Right hindlimb (tissue), 1 donor: ENCODE measurements at regions not wholly inside any gene's neighbourhood (a gene's known extent, or its start where the extent isn't known, plus 50 kb on each side); places are given as distances from the start of the nearest gene placed in this dataset.

Experiments
- DNase-seq: peaks from one replicate; pipeline ENCODE4 v3.0.0-alpha.2; 2018

DNA sequence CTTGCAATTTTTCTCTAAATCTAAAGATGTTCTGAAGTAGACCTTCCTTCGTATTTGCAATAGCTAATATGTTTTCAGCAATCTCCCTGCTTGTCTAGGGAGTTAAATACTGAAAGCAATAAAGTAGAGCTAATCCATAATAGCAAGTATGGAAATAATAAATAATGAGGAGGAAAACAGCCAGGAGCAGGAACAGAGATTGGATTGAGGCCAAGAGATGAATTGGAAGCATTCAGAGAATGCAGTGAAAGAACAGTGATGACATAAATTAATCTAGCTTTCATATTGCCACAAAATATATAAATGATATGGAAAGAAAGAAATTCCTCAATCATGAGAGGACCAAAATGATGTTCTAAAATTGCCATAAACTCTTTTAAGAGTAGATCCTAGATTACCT, 679.7 kb downstream of the METTL4 start:
- no peak for DNase-seq

GRCh38 chr18:1892191-1892590, 679.1 kb downstream of the METTL4 start:
- DNase-seq: no peak

DNA sequence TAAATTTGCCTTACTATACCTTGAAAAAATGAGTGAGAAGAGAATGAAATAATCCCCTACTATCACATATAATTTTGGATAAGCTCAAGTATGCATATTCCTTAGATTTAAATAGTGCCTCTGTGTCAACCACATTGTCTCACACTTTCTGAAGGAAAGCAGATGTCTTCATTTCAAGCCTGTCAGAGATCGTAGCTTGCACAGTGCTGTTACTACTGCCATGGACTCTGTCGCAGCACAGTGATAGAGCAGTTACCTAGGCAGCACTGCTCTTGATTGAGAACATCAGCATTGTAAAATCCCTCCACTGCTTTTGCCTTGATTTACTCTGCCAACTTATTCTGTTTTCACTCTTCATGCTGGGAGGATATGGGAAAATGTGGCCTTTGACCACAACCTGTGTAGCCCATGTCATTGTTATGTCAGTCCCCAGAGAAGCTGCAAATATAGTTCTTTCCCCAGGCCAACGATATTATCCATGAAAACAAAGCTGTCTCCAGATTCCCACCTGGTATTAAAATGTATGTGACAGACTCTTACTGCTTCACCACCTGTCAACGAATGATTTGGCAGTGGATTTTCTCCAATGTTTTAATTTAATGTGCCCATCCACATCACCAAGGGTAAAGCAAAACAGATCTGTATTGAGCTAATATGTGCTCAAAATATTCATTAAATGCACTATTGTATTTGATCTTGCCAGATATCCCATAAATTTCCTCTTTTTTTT, 675.7 kb downstream of the METTL4 start:
- DNase-seq: no peak

GRCh38 chr18:1906421-1906820, 664.9 kb downstream of the METTL4 start:
- no peak for DNase-seq

DNA sequence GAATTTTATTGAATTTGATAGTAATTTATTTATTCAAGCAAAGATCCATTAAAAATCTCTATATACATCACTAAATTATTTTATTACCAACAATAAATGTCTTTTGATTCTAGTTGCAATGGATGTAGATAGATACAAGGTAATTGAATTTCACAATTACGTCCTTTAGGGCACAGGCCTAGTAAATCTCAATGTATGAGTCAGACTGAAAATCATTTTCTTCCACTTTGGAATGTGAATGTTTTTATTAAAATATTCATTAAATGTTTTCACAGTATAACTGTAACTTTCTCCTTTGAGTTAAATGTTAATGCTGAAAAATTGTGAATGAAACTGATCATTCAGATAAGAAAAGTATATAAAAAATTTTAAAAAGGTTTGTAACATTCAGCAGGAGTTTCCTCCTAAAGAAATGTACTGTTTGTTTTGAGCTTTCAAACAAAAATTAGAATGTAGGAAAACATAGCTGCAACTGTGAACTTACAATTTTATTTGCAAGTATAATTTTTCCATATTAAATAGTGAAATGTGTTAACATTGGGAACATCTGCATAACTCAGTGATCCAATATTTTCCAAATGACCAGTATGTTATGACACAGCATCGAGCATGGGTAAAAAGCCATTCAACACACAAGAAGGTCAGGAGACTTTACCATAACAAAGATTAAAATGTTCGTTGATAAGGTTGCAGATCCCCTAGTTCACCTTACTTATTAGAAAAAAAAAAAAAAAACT, 663.7 kb downstream of the METTL4 start:
- no peak for DNase-seq

DNA sequence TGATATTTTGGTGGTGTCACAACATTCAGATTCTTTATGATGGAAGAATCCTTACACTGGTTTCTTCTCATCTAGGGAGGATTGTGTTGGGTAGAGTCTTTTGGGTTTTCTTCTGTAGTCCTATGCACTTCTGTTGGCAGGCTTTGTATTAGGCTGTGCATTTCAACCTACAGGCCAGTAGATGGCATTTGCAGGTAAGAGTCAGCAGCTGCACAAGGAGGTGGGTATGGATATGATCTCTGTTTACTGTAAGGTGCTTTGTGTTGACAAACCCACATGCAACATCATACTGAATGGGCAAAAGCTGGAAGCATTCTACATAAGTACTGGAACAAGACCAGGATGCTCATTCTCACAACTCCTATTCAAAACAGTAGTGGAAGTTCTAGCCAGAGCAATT, 656.8 kb downstream of the METTL4 start:
- DNase-seq: no peak

DNA sequence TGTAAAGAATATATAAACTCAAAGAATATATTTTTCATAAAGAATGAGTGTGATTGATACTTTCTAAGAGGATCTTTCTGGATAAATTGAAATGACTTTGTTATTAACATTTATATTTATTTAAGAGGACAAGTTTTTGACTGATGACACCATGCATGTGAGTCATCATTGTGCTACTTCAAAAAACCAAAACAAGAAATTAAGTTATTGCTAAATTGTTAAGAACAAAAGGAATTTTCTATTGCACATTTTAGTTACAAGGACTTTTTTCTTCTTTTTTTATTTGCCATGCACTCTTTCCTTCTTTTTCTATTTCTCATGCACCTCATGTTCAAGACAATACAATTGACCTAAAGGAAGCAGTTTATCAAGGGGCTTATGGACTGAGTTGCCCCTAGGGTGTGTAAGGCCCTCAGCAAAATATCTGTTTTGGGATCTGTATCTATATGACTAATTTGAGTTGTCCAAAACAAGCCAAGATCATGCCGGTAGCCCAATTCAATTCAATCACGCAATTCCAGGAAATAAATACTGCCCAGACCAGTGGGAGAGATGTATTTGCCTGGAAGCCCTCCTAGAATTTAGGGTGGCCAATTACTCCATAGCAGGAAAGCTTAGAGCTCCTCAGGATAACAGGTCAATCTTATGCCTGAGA, 654.3 kb downstream of the METTL4 start:
- DNase-seq: no peak

DNA sequence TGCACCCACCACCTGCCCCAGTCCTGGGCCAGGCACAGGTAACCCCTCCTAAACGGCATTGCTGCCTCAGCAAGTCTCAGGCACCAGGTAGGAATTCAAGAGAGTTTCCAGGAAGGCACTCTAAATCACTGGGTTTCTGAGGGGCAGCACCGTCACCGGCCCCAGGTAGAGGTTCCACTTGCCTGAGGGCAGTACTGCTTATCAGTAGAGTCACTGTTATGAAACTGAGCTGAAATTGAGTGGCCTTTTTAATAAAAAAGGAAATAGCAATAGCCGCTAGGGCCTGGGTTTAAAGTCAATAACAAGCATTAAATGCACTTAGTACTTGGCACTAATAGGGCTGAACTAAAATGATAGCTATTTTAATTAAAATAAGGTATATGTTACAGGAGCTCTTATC, 653.7 kb downstream of the METTL4 start:
- no peak for DNase-seq

- DNase-seq: no peak
Measured at GRCh38 chr18:1922066-1922465, 649.2 kb downstream of the METTL4 start.

DNA sequence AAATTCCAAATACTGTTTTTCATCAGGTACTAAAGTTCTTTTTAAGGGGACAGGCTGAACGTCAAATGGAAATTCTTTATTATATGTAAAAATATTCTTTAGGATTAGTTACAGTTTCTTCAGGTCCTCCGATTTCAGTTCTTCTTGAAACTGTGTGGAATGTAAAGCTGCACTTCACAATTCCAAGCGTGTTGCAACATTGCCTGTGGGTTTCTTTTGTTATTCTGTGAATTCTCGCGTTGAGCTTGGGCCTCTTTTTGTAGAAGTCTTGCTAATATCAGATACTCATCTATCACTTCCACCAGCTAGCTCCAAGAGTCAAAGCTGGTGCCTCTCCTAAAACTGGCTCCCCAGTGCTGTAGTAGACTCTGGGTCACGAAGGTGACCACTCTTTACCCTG, 642.6 kb downstream of the METTL4 start:
- no peak for DNase-seq

- DNase-seq: no peak
Measured at GRCh38 chr18:1929720-1930119, 641.6 kb downstream of the METTL4 start.

DNA sequence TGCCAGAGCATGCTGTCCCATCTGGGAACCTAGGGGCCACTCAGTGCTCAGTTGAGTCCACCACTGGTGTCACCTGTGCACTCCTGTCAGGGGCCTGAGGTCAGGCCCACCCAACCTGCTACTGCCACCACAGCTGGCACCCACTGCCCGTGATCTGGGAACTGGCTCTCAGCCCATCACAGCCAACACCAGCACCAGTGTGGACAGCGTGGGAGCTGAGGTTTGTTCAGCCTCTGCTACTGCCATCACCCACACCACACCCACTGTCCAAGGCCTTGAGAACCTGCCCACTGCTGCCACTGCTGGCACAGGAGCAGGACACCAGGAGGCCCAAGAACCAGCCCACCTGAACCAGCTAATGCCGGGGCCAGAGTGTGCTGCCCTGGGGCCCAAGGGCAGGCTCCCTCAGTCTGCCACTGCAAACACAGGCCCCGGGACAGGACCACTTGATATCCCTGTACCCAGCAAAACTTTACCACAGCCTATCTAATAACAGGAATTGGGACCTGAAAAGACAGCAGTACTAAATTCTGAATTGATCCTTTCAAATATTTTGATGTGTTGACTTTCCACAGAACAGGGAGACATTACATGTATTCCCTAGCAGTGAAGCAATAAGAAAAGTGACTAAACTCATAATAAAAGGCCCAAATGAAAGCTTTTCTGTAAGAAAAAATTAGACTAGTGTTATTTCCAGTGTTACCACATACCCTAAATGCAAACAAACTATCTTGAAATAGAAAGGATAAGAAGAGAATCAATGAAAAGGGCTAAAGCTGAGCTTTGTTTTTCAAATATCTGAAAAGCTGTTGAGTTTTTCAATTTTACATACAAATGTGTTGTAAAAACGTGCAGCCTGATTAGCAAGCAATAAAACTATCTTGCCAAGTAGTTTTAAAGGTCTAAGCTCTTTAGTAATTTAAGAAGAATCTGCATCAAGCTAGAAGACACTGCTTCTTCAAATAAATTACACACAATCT, 640.7 kb downstream of the METTL4 start:
- no peak for DNase-seq

DNA sequence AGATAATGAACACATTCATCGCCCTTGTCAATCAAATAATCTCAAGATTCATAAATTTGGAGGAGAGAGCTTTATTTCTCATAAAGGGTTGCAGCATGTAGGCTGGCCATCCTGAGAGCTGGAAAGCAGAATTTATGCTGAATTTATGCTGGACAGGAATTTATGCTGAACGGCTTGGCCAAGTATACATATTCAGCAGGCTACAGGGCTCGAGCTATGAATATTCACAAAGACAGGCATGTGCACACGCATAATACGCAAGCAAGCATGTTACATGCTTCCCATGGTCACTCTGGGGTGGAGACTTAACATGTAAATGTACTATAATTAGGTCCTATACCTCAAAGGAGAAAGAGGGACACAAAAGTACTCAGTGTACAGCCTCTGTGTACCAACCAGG, 618.8 kb downstream of the METTL4 start:
- no peak for DNase-seq

DNA sequence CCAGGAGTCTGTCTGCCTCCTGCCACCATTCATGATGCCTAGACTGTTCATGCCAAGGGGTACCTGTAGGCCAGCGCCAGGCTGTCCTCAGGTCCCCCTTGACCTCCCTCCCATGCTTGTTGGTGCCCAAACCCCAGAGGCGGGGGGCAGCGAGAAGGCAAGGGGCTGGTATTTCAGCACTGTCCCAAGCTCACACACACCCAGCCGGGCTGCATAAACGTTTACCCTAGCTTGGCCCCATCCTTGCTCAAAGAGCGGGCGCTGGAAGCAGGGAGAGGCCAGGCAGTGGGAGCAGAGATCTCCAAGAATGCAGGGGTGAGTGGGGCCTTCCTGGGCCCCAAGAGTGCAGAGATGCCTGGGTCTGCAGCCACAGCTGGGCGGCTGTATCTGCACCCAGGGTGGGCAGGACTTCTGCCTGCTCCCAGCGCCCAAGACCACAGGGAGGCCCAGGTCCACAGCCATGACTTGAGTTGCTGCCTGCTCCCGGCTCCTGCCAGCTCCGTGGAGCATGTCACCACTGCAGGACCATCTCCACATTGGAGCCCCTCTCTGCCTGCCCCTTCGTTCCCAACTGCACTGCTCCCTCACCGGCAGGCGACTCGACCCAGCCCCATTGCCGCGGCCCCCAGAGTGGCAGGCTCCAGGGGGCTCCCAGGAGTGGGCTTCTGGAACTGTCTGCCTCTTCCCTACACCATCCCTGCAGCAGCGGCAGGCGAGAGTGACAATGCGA, 616.6 kb downstream of the METTL4 start:
- no peak for DNase-seq

- no peak for DNase-seq
Measured at GRCh38 chr18:1958798-1959197, 612.5 kb downstream of the METTL4 start.

DNA sequence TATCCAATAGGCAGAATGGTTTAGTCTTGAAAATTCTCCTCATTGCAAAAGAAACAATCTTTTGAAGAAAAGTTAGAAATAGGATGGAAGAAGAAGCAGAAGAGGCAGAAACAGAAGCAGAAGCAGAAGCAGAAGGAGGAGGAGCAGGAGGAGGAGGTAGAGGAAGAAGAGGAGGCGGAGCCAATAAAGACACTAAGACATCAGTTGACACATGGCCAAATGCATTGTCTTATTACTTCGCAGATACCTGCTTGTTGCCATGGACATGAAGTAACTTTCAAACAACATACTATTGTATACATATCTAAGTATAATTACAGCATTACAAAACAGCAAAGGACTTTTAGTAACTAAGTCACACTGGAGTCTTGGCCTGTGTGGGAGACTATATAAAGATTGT, 606.3 kb downstream of the METTL4 start:
- DNase-seq: no peak

DNA sequence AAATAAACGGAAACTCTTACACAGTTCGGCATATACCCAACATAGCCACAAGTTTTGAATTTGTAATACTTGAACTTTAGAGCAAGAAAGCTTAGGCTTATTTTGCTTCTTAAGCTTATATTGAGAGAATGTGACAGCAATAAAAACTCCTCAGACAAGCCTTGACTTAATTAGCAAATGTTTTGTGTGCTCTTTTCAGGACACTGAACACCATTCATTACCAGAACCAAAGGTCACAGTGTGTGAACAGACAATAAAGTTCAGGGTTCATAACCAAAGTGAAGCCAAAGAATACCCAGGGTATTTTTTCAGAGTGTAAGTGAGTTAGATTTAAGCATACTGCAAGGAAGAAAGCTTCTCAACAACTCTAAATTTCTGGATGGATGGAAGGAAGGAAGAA, 605.8 kb downstream of the METTL4 start:
- DNase-seq: no peak

DNA sequence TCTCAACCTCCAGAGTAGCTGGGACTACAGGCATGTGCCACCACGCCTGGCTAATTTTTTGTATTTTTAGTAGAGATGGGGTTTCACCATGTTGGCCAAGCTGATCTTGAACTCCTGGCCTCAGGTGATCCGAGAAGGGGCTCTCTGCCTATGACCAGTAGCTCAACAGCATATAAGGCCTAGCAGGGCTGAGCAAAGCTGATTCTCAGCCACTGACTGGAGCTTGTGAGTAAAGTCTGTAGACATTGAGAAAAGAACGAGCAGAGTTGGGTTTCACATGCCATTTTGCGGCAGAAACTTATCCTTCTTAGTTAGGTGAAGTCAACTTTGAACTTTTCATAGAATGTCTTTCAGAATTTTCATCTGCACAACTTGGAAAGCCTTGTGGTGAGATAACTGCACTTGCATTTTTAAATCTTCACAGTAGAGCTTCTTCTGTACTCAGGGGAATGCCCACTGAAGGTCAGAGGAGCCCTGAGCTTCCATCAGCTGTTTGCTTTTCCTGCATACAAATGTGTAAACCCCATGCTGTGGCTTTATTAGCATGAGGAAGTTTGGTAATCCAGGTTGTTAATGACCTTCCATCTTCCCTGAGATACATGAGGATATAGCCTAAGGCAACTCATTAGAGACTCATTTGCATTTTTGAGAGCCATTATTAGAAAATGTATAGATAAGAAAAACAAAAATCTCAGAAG, 602.4 kb downstream of the METTL4 start:
- DNase-seq: no peak

GRCh38 chr18:1976484-1976883, 594.8 kb downstream of the METTL4 start:
- no peak for DNase-seq

DNA sequence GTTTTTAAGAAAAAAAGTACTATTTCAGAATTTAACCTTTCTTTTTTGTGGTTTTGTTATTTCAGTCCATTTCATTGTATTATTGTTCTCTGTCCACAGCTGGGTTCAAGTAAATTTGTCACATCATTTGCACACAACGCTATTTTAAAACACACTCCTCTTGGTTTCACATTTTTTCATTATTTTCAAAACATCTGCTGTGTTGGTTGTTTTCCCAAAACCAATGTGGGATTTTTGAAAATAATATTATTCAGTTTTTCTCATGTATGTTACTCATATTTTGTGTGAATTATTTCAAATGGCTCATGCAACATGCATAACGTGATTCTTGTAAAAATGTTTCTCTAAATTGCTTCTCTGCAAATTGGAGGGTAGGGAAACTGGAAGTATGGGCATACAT, 589.2 kb downstream of the METTL4 start:
- DNase-seq: no peak

DNA sequence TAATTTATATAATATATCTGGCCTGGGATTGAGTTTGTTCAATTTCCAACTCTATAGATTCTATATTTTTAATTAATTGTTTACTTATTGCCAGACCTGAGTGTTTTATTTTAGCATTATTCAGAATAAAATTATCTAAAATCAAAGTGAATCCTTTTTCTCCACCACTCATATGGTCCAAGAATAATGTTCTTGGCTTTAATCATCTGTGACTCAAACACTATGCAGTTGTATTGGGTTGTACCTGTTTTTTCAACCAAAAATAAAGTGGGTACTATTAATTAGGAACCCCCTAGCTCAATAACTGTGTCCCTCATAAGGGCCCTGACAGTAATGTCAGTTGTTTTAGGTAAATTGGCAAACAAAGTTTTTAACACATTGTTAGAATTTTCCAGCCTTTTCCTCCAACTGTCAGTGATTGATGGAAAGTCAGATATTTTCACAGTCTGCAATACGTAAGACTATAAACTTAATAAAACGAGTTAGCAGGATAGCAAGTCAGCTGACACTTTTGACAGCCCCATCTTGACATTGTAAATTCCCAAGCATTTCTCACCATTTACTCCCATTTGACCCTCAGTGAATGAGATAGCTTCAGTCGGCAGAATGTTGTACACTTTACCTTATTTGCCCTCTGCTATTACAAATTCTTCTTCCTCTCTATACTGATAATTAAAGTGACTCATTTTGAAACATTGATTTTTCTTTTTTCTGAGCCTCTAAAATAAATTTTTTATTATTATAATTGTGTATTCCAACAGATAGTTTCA, 587.4 kb downstream of the METTL4 start:
- DNase-seq: no peak
